H1 (cell line): ENCODE measurements at regions not wholly inside any gene's neighbourhood (a gene's known extent, or its start where the extent isn't known, plus 50 kb on each side); places are given as distances from the start of the nearest gene placed in this dataset.

Source experiments
- CHD7 ChIP-seq: fragments of 300-600 bp; sonication (generic); IDR thresholded peaks from 2 replicates; pipeline ENCODE4 v1.7.1; 2012; ENCODE audit warnings: low read length, moderate library complexity, mild to moderate bottlenecking, inconsistent platforms; ENCODE audit not compliant: insufficient replicate concordance
- KDM5A ChIP-seq: fragments of 200-600 bp; IDR thresholded peaks from 2 replicates; pipeline ENCODE4 v1.7.1; 2012; ENCODE audit warnings: mild to moderate bottlenecking, low read length, inconsistent platforms, mixed read lengths
- TBP ChIP-seq: IDR thresholded peaks from 2 replicates; pipeline ENCODE4 v1.6.1; 2011; ENCODE audit warnings: low read depth, low read length, improper control_type of control experiment

GRCh38 chr4:123216543-123216942 lies 180.1 kb upstream of the SPRY1 start (continued):
- TF ChIP-seq CHD7, result no peak
- no peak for TF ChIP-seq TBP
- no peak for TF ChIP-seq KDM5A
- TF ChIP-seq, all 59 proteins: peak for 0
